ENCODE measurements at regions not wholly inside any gene's neighbourhood (a gene's known extent, or its start where the extent isn't known, plus 50 kb on each side); places are given as distances from the start of the nearest gene placed in this dataset.

DNA sequence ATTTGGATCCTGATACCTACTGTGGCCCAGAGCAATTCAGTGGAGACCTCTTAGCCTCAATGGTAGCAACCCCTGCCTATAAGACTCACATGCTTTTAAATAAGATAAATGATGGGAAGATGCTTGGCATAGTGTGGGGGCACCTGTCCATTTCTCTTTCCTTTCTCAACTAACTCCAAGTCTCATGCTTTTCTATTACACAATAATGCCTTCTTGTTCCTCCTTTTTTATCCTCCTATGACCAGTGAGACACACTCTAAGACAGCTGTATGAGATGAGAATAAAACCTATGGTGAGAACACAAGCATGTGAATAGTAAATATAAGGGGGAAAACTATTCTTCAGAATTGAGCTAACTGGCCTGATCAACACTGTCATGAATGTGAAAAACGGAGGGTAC is 147.0 kb upstream of the STXBP5 start:
- no peak overlapping the region for H3K4me3 ChIP-seq
- intact Hi-C loops (cut with DNase I), result no loop called here
- TF ChIP-seq, protein P1, sequence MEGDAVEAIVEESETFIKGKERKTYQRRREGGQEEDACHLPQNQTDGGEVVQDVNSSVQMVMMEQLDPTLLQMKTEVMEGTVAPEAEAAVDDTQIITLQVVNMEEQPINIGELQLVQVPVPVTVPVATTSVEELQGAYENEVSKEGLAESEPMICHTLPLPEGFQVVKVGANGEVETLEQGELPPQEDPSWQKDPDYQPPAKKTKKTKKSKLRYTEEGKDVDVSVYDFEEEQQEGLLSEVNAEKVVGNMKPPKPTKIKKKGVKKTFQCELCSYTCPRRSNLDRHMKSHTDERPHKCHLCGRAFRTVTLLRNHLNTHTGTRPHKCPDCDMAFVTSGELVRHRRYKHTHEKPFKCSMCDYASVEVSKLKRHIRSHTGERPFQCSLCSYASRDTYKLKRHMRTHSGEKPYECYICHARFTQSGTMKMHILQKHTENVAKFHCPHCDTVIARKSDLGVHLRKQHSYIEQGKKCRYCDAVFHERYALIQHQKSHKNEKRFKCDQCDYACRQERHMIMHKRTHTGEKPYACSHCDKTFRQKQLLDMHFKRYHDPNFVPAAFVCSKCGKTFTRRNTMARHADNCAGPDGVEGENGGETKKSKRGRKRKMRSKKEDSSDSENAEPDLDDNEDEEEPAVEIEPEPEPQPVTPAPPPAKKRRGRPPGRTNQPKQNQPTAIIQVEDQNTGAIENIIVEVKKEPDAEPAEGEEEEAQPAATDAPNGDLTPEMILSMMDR (IDR thresholded peaks at IDR 0.05), result no peak
- TF ChIP-seq POLR2A (IDR thresholded peaks at IDR 0.05) (no peak), EP300 (IDR thresholded peaks at IDR 0.05) (no peak)
- WGBS, 3 donors, result 29 to 60% (median 53%) methylated on average over 1 of the region's 1 CpG
- no peak for DNase-seq
- no peaks in the 10 kb centered on the region for H3K27me3 ChIP-seq
- H3K27ac ChIP-seq, result no peak overlapping the region
- no peaks in the 10 kb centered on the region for H3K9me3 ChIP-seq
- H3K36me3 ChIP-seq, result no peaks in the 10 kb centered on the region
- H3K4me1 ChIP-seq (ENCODE audit: insufficient read depth), result no peaks in the 10 kb centered on the region

DNA sequence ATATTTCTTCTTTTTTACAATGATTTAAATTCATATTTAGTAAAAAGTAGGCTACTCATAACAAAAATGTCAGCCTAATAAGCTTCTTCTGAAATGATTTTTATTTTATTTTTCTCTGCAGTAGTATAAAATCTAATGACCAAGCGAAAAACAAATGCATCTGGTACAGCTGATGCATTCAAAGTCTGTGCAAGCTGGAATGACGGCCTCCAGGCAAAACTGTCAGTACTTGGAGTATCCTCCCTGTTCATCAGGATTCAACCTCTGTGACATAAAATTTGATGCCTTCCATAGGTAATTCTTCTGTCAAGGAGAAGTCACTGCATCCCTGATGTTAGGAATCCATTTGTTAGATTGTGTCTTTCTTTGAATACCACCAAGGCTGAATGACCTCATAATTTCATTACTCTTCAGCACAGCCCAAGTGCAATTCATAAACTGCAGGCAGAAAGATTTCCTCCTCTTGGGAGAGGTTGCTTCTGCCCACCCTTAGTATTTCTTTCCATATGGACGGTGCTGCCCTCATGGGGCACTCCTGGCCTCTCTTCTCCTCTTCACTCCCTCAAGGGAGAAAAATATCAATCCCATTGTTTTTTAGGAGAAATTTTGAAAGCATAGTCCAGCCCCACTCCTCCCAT is 146.4 kb upstream of the STXBP5 start:
- Histone ChIP-seq H3K4me1 (ENCODE audit: insufficient read depth) (no peaks in the 10 kb centered on the region), H3K27me3 (no peaks in the 10 kb centered on the region), H3K4me3 (no peak overlapping the region), H3K9me3 (no peaks in the 10 kb centered on the region), H3K36me3 (no peaks in the 10 kb centered on the region), H3K27ac (no peak overlapping the region)
- no peak for DNase-seq
- intact Hi-C loops (cut with DNase I), result no loop called here
- TF ChIP-seq POLR2A (IDR thresholded peaks at IDR 0.05) (no peak), EP300 (IDR thresholded peaks at IDR 0.05) (no peak)
- TF ChIP-seq, protein P1 (IDR thresholded peaks at IDR 0.05), result no peak
- WGBS, 3 donors, result 80 to 88% (median 84%) methylated on average over 3 of the region's 3 CpGs

DNA sequence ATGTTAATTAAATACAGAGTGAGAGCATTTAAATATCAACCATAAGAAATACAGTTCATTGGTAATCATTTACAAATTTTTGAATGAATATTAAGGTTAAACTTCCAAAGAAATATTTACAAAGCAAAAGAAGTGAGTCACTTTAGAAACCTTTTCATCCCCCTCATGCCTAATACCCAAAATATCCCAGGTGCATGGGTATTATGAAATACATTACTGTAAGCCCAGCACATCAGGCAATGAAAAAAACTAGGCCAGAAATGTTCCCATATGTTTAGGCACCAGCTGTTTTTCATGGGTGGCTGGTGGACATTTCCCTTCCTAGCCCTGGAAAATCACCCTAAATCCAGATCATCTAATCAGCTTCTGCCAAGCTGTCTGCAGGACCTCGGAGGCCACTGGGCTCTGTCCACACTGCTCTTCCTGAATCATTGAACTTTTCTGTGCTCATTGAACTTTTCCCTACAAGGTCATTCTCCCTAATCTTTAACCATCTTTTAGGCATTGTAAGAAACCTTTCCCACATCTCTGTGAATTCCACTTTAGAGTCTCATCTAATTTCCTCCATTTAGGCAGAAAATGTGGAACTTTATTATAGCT is 145.3 kb upstream of the STXBP5 start:
- TF ChIP-seq, protein P1 (IDR thresholded peaks at IDR 0.05), result no peak
- TF ChIP-seq EP300 (IDR thresholded peaks at IDR 0.05) (no peak), POLR2A (IDR thresholded peaks at IDR 0.05) (no peak)
- Histone ChIP-seq H3K36me3 (no peaks in the 10 kb centered on the region), H3K4me1 (ENCODE audit: insufficient read depth) (no peaks in the 10 kb centered on the region), H3K9me3 (no peaks in the 10 kb centered on the region), H3K27ac (no peak overlapping the region), H3K27me3 (no peaks in the 10 kb centered on the region), H3K4me3 (no peak overlapping the region)
- DNase-seq, result no peak
- intact Hi-C loops (cut with DNase I), result no loop called here
- WGBS, 3 donors, result 45 to 56% (median 55%) methylated on average over 1 of the region's 1 CpG

DNA sequence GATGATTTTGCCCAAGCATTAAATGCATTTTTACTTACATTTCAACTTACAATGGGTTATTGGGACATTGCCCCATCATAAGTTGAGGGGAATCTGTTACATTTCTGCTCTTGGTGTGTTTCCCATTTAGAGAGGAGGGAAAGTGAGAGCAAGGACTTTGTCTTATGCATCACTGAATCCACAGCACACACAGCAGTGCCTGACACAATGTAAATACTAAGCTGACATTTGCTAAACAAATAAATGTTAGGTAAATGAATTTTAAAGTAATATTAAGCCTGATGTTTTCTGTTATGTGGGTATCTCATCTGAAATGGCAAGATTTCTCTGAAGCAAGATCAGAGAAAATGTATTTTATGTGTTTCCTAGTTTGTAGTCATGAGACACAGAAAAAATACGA is 143.6 kb upstream of the STXBP5 start:
- no peaks in the 10 kb centered on the region for H3K36me3 ChIP-seq
- TF ChIP-seq EP300 (IDR thresholded peaks at IDR 0.05) (no peak), POLR2A (IDR thresholded peaks at IDR 0.05) (no peak)
- TF ChIP-seq, protein P1 (IDR thresholded peaks at IDR 0.05), result no peak
- no peak overlapping the region for H3K4me3 ChIP-seq
- no peaks in the 10 kb centered on the region for H3K4me1 ChIP-seq (ENCODE audit: insufficient read depth)
- H3K27ac ChIP-seq, result no peak overlapping the region
- no peaks in the 10 kb centered on the region for H3K27me3 ChIP-seq
- intact Hi-C loops (cut with DNase I), result no loop called here
- no peak for DNase-seq
- no peaks in the 10 kb centered on the region for H3K9me3 ChIP-seq
- WGBS, 3 donors, result 59 to 81% (median 69%) methylated on average over 1 of the region's 1 CpG

All from ovary (tissue), 7 donors.